ENCODE measurements at regions not wholly inside any gene's neighbourhood (a gene's known extent, or its start where the extent isn't known, plus 50 kb on each side); places are given as distances from the start of the nearest gene placed in this dataset.

GRCh38 chr2:56715683-56716082 is 531.9 kb downstream of the CCDC85A start:
- H3K27ac ChIP-seq (ENCODE audit: low read length), result no peak overlapping the region

DNA sequence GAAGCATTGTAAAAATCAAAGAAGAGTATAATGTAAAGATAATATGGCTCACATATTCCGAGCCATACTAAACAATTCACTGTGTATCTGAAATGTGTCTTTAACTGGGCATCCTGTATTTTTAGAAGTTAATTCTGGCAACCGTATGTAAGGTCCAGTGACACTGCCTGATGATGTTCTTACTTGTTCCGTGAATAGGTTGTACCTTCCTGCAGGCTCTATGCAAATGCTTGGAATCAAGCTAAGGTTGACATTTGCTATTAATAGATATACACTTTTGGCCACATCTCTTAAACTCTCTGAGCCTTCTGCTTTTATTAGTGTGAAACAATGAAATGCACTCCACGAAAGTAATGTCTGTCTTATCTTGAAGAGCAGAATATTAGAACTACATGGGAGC is 534.6 kb downstream of the CCDC85A start:
- no peaks in the 10 kb centered on the region for H3K4me1 ChIP-seq (ENCODE audit: control insufficient read depth, insufficient read depth, low read length)
- no peaks in the 10 kb centered on the region for H3K9me3 ChIP-seq (replicated peaks; ENCODE audit: control insufficient read depth, low read depth, low read length)
- H3K4me3 ChIP-seq (ENCODE audit: low read length), result no peak overlapping the region
- H3K27ac ChIP-seq (ENCODE audit: low read length), result no peak overlapping the region
- WGBS (ENCODE audit: insufficient coverage), result no CpG with 5 or more reads among the region's 4 CpGs
- H3K36me3 ChIP-seq (ENCODE audit: control insufficient read depth, insufficient read depth, low read length), result no peaks in the 10 kb centered on the region
- DNase-seq, result no peak
- H3K27me3 ChIP-seq (ENCODE audit: control insufficient read depth, insufficient read depth, low read length), result no peaks in the 10 kb centered on the region

More at GRCh38 chr2:56715683-56716082, 531.9 kb downstream of the CCDC85A start:
- DNase-seq, result no peak
- 42% methylated on average over 2 of the region's 3 CpGs for WGBS (ENCODE audit: insufficient coverage)
- no peaks in the 10 kb centered on the region for H3K9me3 ChIP-seq (replicated peaks; ENCODE audit: control insufficient read depth, low read depth, low read length)
- H3K36me3 ChIP-seq (ENCODE audit: control insufficient read depth, insufficient read depth, low read length), result no peaks in the 10 kb centered on the region
- H3K27me3 ChIP-seq (ENCODE audit: control insufficient read depth, insufficient read depth, low read length), result no peaks in the 10 kb centered on the region
- no peaks in the 10 kb centered on the region for H3K4me1 ChIP-seq (ENCODE audit: control insufficient read depth, insufficient read depth, low read length)
- no peak overlapping the region for H3K4me3 ChIP-seq (ENCODE audit: low read length)

DNA sequence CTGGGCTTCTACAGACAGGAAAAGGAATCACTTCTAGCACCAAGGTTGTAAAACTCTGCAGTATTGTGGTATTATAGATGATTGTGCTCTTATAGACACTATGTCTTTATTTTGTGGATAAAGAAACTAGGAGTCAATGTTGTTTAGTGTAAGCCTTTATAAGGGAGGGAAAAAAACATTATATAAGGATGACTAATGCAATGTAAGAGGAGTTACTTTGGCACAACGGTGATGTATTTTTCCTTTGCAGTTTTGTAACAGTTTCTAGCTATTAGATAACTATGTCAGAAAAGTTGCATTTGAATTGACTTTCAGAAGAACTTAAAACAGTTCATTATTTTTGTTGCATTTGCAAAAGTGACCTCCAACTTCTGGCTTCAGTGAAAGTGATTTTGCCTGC is 545.4 kb downstream of the CCDC85A start:
- WGBS (ENCODE audit: insufficient coverage), result no CpG with 5 or more reads among the region's 1 CpG
- Histone ChIP-seq H3K4me3 (ENCODE audit: low read length) (no peak overlapping the region), H3K27ac (ENCODE audit: low read length) (no peak overlapping the region), H3K36me3 (ENCODE audit: control insufficient read depth, insufficient read depth, low read length) (no peaks in the 10 kb centered on the region), H3K27me3 (ENCODE audit: control insufficient read depth, insufficient read depth, low read length) (no peaks in the 10 kb centered on the region), H3K9me3 (replicated peaks; ENCODE audit: control insufficient read depth, low read depth, low read length) (peaks cover 10% of the 10 kb centered on the region), H3K4me1 (ENCODE audit: control insufficient read depth, insufficient read depth, low read length) (no peaks in the 10 kb centered on the region)
- DNase-seq, result no peak

DNA sequence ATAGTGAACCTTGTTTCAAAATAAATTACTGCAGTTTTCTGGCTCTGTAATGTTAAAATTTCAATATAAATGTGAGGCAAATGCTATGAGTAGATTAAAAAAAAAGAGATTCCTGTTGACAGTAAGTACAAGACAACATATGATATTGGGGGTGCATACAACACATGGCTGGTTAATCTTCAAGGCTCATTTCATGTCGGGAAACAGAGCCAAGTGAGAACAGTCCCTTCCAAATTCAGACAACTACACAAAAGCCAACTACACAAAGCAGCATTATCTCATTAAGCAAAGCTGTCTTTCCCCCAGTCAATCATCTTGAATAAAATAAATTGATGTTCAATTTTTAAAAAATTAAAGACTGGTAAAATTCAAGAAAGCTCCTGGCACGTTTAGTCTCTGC is 549.2 kb downstream of the CCDC85A start:
- WGBS (ENCODE audit: insufficient coverage), result 40% methylated on average over 1 of the region's 2 CpGs
- Histone ChIP-seq H3K27ac (ENCODE audit: low read length) (no peak overlapping the region), H3K36me3 (ENCODE audit: control insufficient read depth, insufficient read depth, low read length) (no peaks in the 10 kb centered on the region), H3K27me3 (ENCODE audit: control insufficient read depth, insufficient read depth, low read length) (no peaks in the 10 kb centered on the region), H3K4me1 (ENCODE audit: control insufficient read depth, insufficient read depth, low read length) (no peaks in the 10 kb centered on the region), H3K9me3 (replicated peaks; ENCODE audit: control insufficient read depth, low read depth, low read length) (no peaks in the 10 kb centered on the region), H3K4me3 (ENCODE audit: low read length) (no peak overlapping the region)
- no peak for DNase-seq

GRCh38 chr2:56739413-56739812 is 555.6 kb downstream of the CCDC85A start:
- no peak for DNase-seq
- Histone ChIP-seq H3K9me3 (replicated peaks; ENCODE audit: control insufficient read depth, low read depth, low read length) (no peaks in the 10 kb centered on the region), H3K4me3 (ENCODE audit: low read length) (no peak overlapping the region), H3K27me3 (ENCODE audit: control insufficient read depth, insufficient read depth, low read length) (no peaks in the 10 kb centered on the region), H3K36me3 (ENCODE audit: control insufficient read depth, insufficient read depth, low read length) (no peaks in the 10 kb centered on the region), H3K27ac (ENCODE audit: low read length) (no peak overlapping the region), H3K4me1 (ENCODE audit: control insufficient read depth, insufficient read depth, low read length) (no peaks in the 10 kb centered on the region)
- no CpG with 5 or more reads among the region's 1 CpG for WGBS (ENCODE audit: insufficient coverage)

GRCh38 chr2:56741601-56742102 is 557.9 kb downstream of the CCDC85A start:
- no peak overlapping the region for H3K4me3 ChIP-seq (ENCODE audit: low read length)
- H3K4me1 ChIP-seq (ENCODE audit: control insufficient read depth, insufficient read depth, low read length), result no peaks in the 10 kb centered on the region
- H3K36me3 ChIP-seq (ENCODE audit: control insufficient read depth, insufficient read depth, low read length), result no peaks in the 10 kb centered on the region
- no peak overlapping the region for H3K27ac ChIP-seq (ENCODE audit: low read length)
- WGBS (ENCODE audit: insufficient coverage), result no CpG with 5 or more reads among the region's 5 CpGs
- H3K9me3 ChIP-seq (replicated peaks; ENCODE audit: control insufficient read depth, low read depth, low read length), result no peaks in the 10 kb centered on the region
- H3K27me3 ChIP-seq (ENCODE audit: control insufficient read depth, insufficient read depth, low read length), result no peaks in the 10 kb centered on the region
- DNase-seq, result peak; percentile 15

GRCh38 chr2:56743807-56744206 is 560.0 kb downstream of the CCDC85A start:
- no peak overlapping the region for H3K4me3 ChIP-seq (ENCODE audit: low read length)
- H3K36me3 ChIP-seq (ENCODE audit: control insufficient read depth, insufficient read depth, low read length), result no peaks in the 10 kb centered on the region
- H3K4me1 ChIP-seq (ENCODE audit: control insufficient read depth, insufficient read depth, low read length), result no peaks in the 10 kb centered on the region
- WGBS (ENCODE audit: insufficient coverage), result 80% methylated on average over 1 of the region's 3 CpGs
- H3K9me3 ChIP-seq (replicated peaks; ENCODE audit: control insufficient read depth, low read depth, low read length), result no peaks in the 10 kb centered on the region
- no peak for DNase-seq
- H3K27ac ChIP-seq (ENCODE audit: low read length), result no peak overlapping the region
- H3K27me3 ChIP-seq (ENCODE audit: control insufficient read depth, insufficient read depth, low read length), result no peaks in the 10 kb centered on the region

- WGBS (ENCODE audit: insufficient coverage), result no CpG with 5 or more reads among the region's 2 CpGs
- no peaks in the 10 kb centered on the region for H3K9me3 ChIP-seq (replicated peaks; ENCODE audit: control insufficient read depth, low read depth, low read length)
- H3K27me3 ChIP-seq (ENCODE audit: control insufficient read depth, insufficient read depth, low read length), result no peaks in the 10 kb centered on the region
- peak; percentile 51 for DNase-seq
- H3K36me3 ChIP-seq (ENCODE audit: control insufficient read depth, insufficient read depth, low read length), result no peaks in the 10 kb centered on the region
- no peak overlapping the region for H3K27ac ChIP-seq (ENCODE audit: low read length)
- no peak overlapping the region for H3K4me3 ChIP-seq (ENCODE audit: low read length)
- H3K4me1 ChIP-seq (ENCODE audit: control insufficient read depth, insufficient read depth, low read length), result no peaks in the 10 kb centered on the region
These were observed 565.5 kb downstream of the CCDC85A start for GRCh38 chr2:56749152-56749752.

DNA sequence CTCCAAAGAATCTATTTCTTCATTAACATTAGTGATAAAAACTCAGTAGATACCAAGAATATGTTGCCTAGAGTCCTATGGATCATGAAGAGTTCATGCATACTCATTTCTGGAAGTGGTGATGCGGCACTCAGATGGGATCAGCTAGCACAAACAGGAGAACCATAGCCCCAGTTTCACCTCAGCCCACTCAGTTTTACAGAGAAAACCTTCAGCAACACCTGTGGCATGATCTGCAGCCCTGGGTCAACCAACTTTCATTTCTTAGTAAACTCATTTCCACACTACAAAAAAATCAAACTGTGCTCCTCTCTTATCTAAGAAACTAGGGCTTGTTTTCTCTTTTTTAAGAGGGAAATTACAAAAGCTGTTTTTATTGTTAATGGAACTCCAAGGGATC is 569.4 kb downstream of the CCDC85A start:
- no peaks in the 10 kb centered on the region for H3K36me3 ChIP-seq (ENCODE audit: control insufficient read depth, insufficient read depth, low read length)
- H3K9me3 ChIP-seq (replicated peaks; ENCODE audit: control insufficient read depth, low read depth, low read length), result no peaks in the 10 kb centered on the region
- DNase-seq, result no peak
- no peaks in the 10 kb centered on the region for H3K27me3 ChIP-seq (ENCODE audit: control insufficient read depth, insufficient read depth, low read length)
- 100% methylated on average over 1 of the region's 1 CpG for WGBS (ENCODE audit: insufficient coverage)
- H3K4me3 ChIP-seq (ENCODE audit: low read length), result no peak overlapping the region
- no peaks in the 10 kb centered on the region for H3K4me1 ChIP-seq (ENCODE audit: control insufficient read depth, insufficient read depth, low read length)
- no peak overlapping the region for H3K27ac ChIP-seq (ENCODE audit: low read length)

DNA sequence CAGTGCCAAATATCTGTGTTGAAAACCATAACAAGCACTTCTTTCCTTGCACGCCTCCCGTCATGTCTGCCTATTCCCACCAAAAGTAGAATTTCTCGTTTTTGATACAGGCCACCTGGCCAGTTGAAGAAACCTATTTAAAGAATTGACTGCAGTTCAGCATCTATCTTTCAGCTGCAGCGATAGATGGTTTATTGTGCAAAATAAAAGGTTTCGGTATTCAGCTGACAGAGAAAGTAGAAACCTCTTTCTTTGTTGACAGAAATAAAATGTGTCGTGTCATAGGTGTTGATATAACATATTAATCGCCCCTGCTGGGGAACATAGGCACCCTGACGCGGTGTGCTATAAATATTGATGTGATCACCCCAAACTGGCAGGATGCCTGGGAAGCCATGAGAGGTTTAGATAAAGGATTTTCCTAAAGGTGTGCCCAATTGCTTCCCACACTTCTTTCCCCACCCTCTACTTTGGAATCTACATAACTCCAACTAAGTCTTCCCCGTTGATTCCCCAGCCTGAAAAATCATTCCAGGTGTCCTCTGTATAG is 570.4 kb downstream of the CCDC85A start:
- H3K27ac ChIP-seq (ENCODE audit: low read length), result no peak overlapping the region
- DNase-seq, result no peak
- no peaks in the 10 kb centered on the region for H3K36me3 ChIP-seq (ENCODE audit: control insufficient read depth, insufficient read depth, low read length)
- no peaks in the 10 kb centered on the region for H3K4me1 ChIP-seq (ENCODE audit: control insufficient read depth, insufficient read depth, low read length)
- no peak overlapping the region for H3K4me3 ChIP-seq (ENCODE audit: low read length)
- WGBS (ENCODE audit: insufficient coverage), result 83% methylated on average over 6 of the region's 10 CpGs
- H3K9me3 ChIP-seq (replicated peaks; ENCODE audit: control insufficient read depth, low read depth, low read length), result no peaks in the 10 kb centered on the region
- H3K27me3 ChIP-seq (ENCODE audit: control insufficient read depth, insufficient read depth, low read length), result no peaks in the 10 kb centered on the region

DNA sequence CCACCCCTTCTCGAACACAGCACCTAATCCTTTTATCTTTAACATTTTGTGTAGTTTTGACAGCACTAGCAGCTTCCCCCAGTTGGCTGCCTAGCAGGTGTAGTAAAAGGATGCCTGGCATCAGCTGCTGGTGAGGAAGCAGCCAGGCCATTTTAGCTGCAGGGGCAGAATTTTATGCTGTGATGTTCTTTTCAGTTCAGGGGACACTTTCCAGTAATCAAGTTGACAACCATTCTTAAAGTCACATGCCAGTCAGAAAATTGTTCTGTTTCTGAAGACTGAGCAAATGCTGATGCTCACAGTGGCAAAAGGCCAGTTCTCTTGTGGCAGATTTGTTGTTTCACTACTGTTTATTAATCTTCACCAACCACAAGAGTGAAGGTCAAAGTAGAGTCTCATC is 570.8 kb downstream of the CCDC85A start:
- no peak for DNase-seq
- no peaks in the 10 kb centered on the region for H3K36me3 ChIP-seq (ENCODE audit: control insufficient read depth, insufficient read depth, low read length)
- no peaks in the 10 kb centered on the region for H3K4me1 ChIP-seq (ENCODE audit: control insufficient read depth, insufficient read depth, low read length)
- H3K4me3 ChIP-seq (ENCODE audit: low read length), result no peak overlapping the region
- H3K9me3 ChIP-seq (replicated peaks; ENCODE audit: control insufficient read depth, low read depth, low read length), result no peaks in the 10 kb centered on the region
- no peaks in the 10 kb centered on the region for H3K27me3 ChIP-seq (ENCODE audit: control insufficient read depth, insufficient read depth, low read length)
- no peak overlapping the region for H3K27ac ChIP-seq (ENCODE audit: low read length)
- WGBS (ENCODE audit: insufficient coverage), result no CpG with 5 or more reads among the region's 1 CpG

Measured in muscle of leg (tissue), 3 donors.